MM.1S (cell line): ENCODE measurements at regions not wholly inside any gene's neighbourhood (a gene's known extent, or its start where the extent isn't known, plus 50 kb on each side); places are given as distances from the start of the nearest gene placed in this dataset.

Experiments
- DNase-seq: peaks from one replicate; pipeline ENCODE4 v3.0.0-alpha.2; 2015
- H2AFZ ChIP-seq: fragments of 300-600 bp; sonication (generic); 2 replicates; pipeline ENCODE4 v1.6.0; 2016; ENCODE audit warnings: antibody characterized with exemption, low read length
- H3F3A ChIP-seq: fragments of 300-600 bp; sonication (generic); 2 replicates; pipeline ENCODE4 v1.6.1; 2016; ENCODE audit warnings: mild to moderate bottlenecking, antibody characterized with exemption, low read length, moderate library complexity, mixed read lengths; ENCODE audit not compliant: insufficient read depth
- H3K27ac ChIP-seq: fragments of 300-600 bp; sonication (generic); 2 replicates; pipeline ENCODE4 v1.5.1; 2016; ENCODE audit warnings: mild to moderate bottlenecking, low read length
- H3K27me3 ChIP-seq: fragments of 300-600 bp; sonication (generic); replicated peaks from 2 replicates; pipeline ENCODE4 v1.6.0; 2016; ENCODE audit warnings: low read length; ENCODE audit not compliant: insufficient read depth
- H3K36me3 ChIP-seq: fragments of 300-600 bp; sonication (generic); replicated peaks from 2 replicates; pipeline ENCODE4 v1.6.1; 2016; ENCODE audit warnings: mild to moderate bottlenecking, low read length, mixed read lengths; ENCODE audit not compliant: insufficient read depth
- H3K4me1 ChIP-seq: fragments of 300-600 bp; sonication (generic); 2 replicates; pipeline ENCODE4 v1.6.1; 2016; ENCODE audit warnings: low read length, mixed read lengths
- H3K4me2 ChIP-seq: fragments of 300-600 bp; sonication (generic); 2 replicates; pipeline ENCODE4 v1.6.0; 2016; ENCODE audit warnings: low read depth, low read length
- H3K4me3 ChIP-seq: fragments of 300-600 bp; sonication (generic); 2 replicates; pipeline ENCODE4 v1.5.1; 2016; ENCODE audit warnings: low read length, mixed read lengths
- H3K79me2 ChIP-seq: fragments of 300-600 bp; sonication (generic); 2 replicates; pipeline ENCODE4 v1.6.1; 2016; ENCODE audit warnings: mixed run types, low read length, mixed read lengths
- H3K9ac ChIP-seq: fragments of 300-600 bp; sonication (generic); 2 replicates; pipeline ENCODE4 v1.6.1; 2016; ENCODE audit warnings: low read length, mixed read lengths
- H3K9me2 ChIP-seq: fragments of 300-600 bp; sonication (generic); replicated peaks from 2 replicates; pipeline ENCODE4 v1.6.1; 2016; ENCODE audit warnings: mild to moderate bottlenecking, low read length, mixed read lengths; ENCODE audit not compliant: insufficient read depth
- H3K9me3 ChIP-seq: fragments of 300-600 bp; sonication (generic); replicated peaks from 2 replicates; pipeline ENCODE4 v1.6.1; 2016; ENCODE audit warnings: mild to moderate bottlenecking, low read length, mixed read lengths; ENCODE audit not compliant: insufficient read depth
- H4K20me1 ChIP-seq: fragments of 300-600 bp; sonication (generic); 2 replicates; pipeline ENCODE4 v1.6.1; 2016; ENCODE audit warnings: mild to moderate bottlenecking, low read length, moderate library complexity, mixed read lengths; ENCODE audit not compliant: insufficient read depth
- CTCF ChIP-seq: fragments of 300-600 bp; sonication (generic); IDR thresholded peaks from 2 replicates; pipeline ENCODE4 v1.5.1; 2016; ENCODE audit warnings: antibody characterized with exemption, low read length, mixed read lengths
- EZH2 ChIP-seq: fragments of 300-600 bp; sonication (generic); optimal IDR thresholded peaks from 2 replicates; pipeline ENCODE3; 2017; ENCODE audit warnings: low read depth, mild to moderate bottlenecking, antibody characterized with exemption, low read length, mixed read lengths
- EZH2phosphoT487 ChIP-seq: fragments of 300-600 bp; sonication (generic); IDR thresholded peaks from 2 replicates; pipeline ENCODE4 v1.6.1; 2018; ENCODE audit warnings: antibody characterized with exemption, low read length

- H3K4me2 ChIP-seq, result no peak overlapping the region
- H3K9me3 ChIP-seq, result no peaks in the 10 kb centered on the region
- H3K4me1 ChIP-seq, result no peaks in the 10 kb centered on the region
- H2AFZ ChIP-seq, result no peak overlapping the region
- H3K9me2 ChIP-seq, result no peaks in the 10 kb centered on the region
- no peak overlapping the region for H3K9ac ChIP-seq
- no peaks in the 10 kb centered on the region for H3F3A ChIP-seq
- no peaks in the 10 kb centered on the region for H4K20me1 ChIP-seq
- H3K27me3 ChIP-seq, result no peaks in the 10 kb centered on the region
- no peak overlapping the region for H3K27ac ChIP-seq
- DNase-seq, result no peak
- no peak for TF ChIP-seq EZH2
- TF ChIP-seq CTCF, result no peak
- TF ChIP-seq EZH2phosphoT487, result no peak
- no peaks in the 10 kb centered on the region for H3K36me3 ChIP-seq
- H3K4me3 ChIP-seq, result no peak overlapping the region
- no peaks in the 10 kb centered on the region for H3K79me2 ChIP-seq
Measured at GRCh38 chr7:131869986-131870385, 313.6 kb upstream of the PODXL start.

GRCh38 chr7:131869169-131869844 lies 312.9 kb upstream of the PODXL start:
- H4K20me1 ChIP-seq, result no peaks in the 10 kb centered on the region
- H3K27me3 ChIP-seq, result no peaks in the 10 kb centered on the region
- DNase-seq, result no peak
- H3K9me2 ChIP-seq, result no peaks in the 10 kb centered on the region
- no peaks in the 10 kb centered on the region for H3K9me3 ChIP-seq
- no peaks in the 10 kb centered on the region for H3K36me3 ChIP-seq
- H3F3A ChIP-seq, result no peaks in the 10 kb centered on the region
- no peak for TF ChIP-seq EZH2phosphoT487
- TF ChIP-seq EZH2, result no peak
- TF ChIP-seq CTCF, result no peak
- no peak overlapping the region for H3K4me2 ChIP-seq
- H3K4me3 ChIP-seq, result no peak overlapping the region
- H3K9ac ChIP-seq, result no peak overlapping the region
- no peaks in the 10 kb centered on the region for H3K79me2 ChIP-seq
- H3K27ac ChIP-seq, result no peak overlapping the region
- no peaks in the 10 kb centered on the region for H3K4me1 ChIP-seq
- no peak overlapping the region for H2AFZ ChIP-seq

- no peaks in the 10 kb centered on the region for H3K9me2 ChIP-seq
Measured at GRCh38 chr7:131867461-131867860, 311.0 kb upstream of the PODXL start.

More at GRCh38 chr7:131867461-131867860, 311.0 kb upstream of the PODXL start:
- no peaks in the 10 kb centered on the region for H4K20me1 ChIP-seq
- H3K79me2 ChIP-seq, result no peaks in the 10 kb centered on the region
- no peaks in the 10 kb centered on the region for H3K36me3 ChIP-seq
- H3K9ac ChIP-seq, result no peak overlapping the region
- DNase-seq, result no peak
- no peaks in the 10 kb centered on the region for H3F3A ChIP-seq
- H3K4me3 ChIP-seq, result no peak overlapping the region
- H2AFZ ChIP-seq, result no peak overlapping the region
- TF ChIP-seq EZH2, result no peak
- no peak for TF ChIP-seq CTCF
- TF ChIP-seq EZH2phosphoT487, result no peak
- H3K4me2 ChIP-seq, result no peak overlapping the region
- H3K4me1 ChIP-seq, result no peaks in the 10 kb centered on the region
- no peaks in the 10 kb centered on the region for H3K9me3 ChIP-seq
- H3K27me3 ChIP-seq, result no peaks in the 10 kb centered on the region
- H3K27ac ChIP-seq, result no peak overlapping the region
